ENCODE measurements at regions not wholly inside any gene's neighbourhood (a gene's known extent, or its start where the extent isn't known, plus 50 kb on each side); places are given as distances from the start of the nearest gene placed in this dataset.

GRCh38 chr18:7373441-7373840 is 142.6 kb downstream of the LRRC30 start:
- H3K9me3 ChIP-seq (ENCODE audit: control insufficient read depth, insufficient read depth, low read length) = peaks cover 3% of the 10 kb centered on the region; the same call in 1 of the 2 replicates
- H3K27ac ChIP-seq (ENCODE audit: low read depth, low read length) = no peak overlapping the region
- TF ChIP-seq, protein P1, sequence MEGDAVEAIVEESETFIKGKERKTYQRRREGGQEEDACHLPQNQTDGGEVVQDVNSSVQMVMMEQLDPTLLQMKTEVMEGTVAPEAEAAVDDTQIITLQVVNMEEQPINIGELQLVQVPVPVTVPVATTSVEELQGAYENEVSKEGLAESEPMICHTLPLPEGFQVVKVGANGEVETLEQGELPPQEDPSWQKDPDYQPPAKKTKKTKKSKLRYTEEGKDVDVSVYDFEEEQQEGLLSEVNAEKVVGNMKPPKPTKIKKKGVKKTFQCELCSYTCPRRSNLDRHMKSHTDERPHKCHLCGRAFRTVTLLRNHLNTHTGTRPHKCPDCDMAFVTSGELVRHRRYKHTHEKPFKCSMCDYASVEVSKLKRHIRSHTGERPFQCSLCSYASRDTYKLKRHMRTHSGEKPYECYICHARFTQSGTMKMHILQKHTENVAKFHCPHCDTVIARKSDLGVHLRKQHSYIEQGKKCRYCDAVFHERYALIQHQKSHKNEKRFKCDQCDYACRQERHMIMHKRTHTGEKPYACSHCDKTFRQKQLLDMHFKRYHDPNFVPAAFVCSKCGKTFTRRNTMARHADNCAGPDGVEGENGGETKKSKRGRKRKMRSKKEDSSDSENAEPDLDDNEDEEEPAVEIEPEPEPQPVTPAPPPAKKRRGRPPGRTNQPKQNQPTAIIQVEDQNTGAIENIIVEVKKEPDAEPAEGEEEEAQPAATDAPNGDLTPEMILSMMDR (IDR thresholded peaks at IDR 0.05; ENCODE audit: low read depth, low read length, poor library complexity, severe bottlenecking) = no peak
- no peak for TF ChIP-seq EZH2phosphoT487 (IDR thresholded peaks at IDR 0.05; ENCODE audit: borderline replicate concordance, low read length)
- no peaks in the 10 kb centered on the region for H3K79me2 ChIP-seq (ENCODE audit: control insufficient read depth, low read length)
- no peak overlapping the region for H3K4me3 ChIP-seq (ENCODE audit: low read length)
- no peak overlapping the region for H3K4me2 ChIP-seq (ENCODE audit: low read length)
- no peaks in the 10 kb centered on the region for H3K9me2 ChIP-seq (replicated peaks; ENCODE audit: control insufficient read depth, low read length)
- H4K20me1 ChIP-seq (ENCODE audit: control insufficient read depth, insufficient read depth, low read depth, low read length) = no peaks in the 10 kb centered on the region
- H3K27me3 ChIP-seq (ENCODE audit: control insufficient read depth, low read length) = no peaks in the 10 kb centered on the region
- no peaks in the 10 kb centered on the region for H3K4me1 ChIP-seq (ENCODE audit: control insufficient read depth, low read length)
- no peaks in the 10 kb centered on the region for H3K36me3 ChIP-seq (ENCODE audit: control insufficient read depth, low read length)
- no peaks in the 10 kb centered on the region for H3F3A ChIP-seq (ENCODE audit: control insufficient read depth, insufficient read depth)

DNA sequence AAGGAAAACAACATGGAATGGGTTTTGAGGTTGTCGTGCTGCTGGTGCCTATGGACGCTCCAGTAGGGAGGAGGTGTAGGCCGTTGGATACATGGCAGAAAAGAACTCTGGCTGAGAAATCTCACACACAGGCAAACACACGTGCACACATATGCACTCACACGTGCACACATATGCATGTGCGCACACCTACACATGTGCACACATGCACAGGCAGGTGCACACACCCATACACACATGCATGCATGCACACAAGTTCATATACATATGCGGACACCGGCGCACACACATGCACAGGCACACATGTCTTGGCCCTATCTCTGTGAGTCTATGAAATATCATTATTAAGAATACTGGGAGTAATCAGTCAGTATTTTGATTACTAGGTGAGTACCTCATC is 150.4 kb downstream of the LRRC30 start:
- Histone ChIP-seq H3K36me3 (ENCODE audit: control insufficient read depth, low read length) (no peaks in the 10 kb centered on the region), H4K20me1 (ENCODE audit: control insufficient read depth, insufficient read depth, low read depth, low read length) (no peaks in the 10 kb centered on the region), H3K79me2 (ENCODE audit: control insufficient read depth, low read length) (no peaks in the 10 kb centered on the region), H3K27ac (ENCODE audit: low read depth, low read length) (no peak overlapping the region), H3F3A (ENCODE audit: control insufficient read depth, insufficient read depth) (no peaks in the 10 kb centered on the region), H3K4me1 (ENCODE audit: control insufficient read depth, low read length) (no peaks in the 10 kb centered on the region), H3K4me2 (ENCODE audit: low read length) (no peak overlapping the region), H3K4me3 (ENCODE audit: low read length) (no peak overlapping the region), H3K27me3 (ENCODE audit: control insufficient read depth, low read length) (no peaks in the 10 kb centered on the region), H3K9me2 (replicated peaks; ENCODE audit: control insufficient read depth, low read length) (no peaks in the 10 kb centered on the region), H3K9me3 (ENCODE audit: control insufficient read depth, insufficient read depth, low read length) (no peaks in the 10 kb centered on the region)
- TF ChIP-seq, protein P1 (IDR thresholded peaks at IDR 0.05; ENCODE audit: low read depth, low read length, poor library complexity, severe bottlenecking) = no peak
- no peak for TF ChIP-seq EZH2phosphoT487 (IDR thresholded peaks at IDR 0.05; ENCODE audit: borderline replicate concordance, low read length)

GRCh38 chr18:7382328-7383001 is 151.6 kb downstream of the LRRC30 start:
- no peaks in the 10 kb centered on the region for H3K4me1 ChIP-seq (ENCODE audit: control insufficient read depth, low read length)
- no peak overlapping the region for H3K27ac ChIP-seq (ENCODE audit: low read depth, low read length)
- no peaks in the 10 kb centered on the region for H3K79me2 ChIP-seq (ENCODE audit: control insufficient read depth, low read length)
- no peaks in the 10 kb centered on the region for H3F3A ChIP-seq (ENCODE audit: control insufficient read depth, insufficient read depth)
- no peaks in the 10 kb centered on the region for H3K27me3 ChIP-seq (ENCODE audit: control insufficient read depth, low read length)
- no peaks in the 10 kb centered on the region for H4K20me1 ChIP-seq (ENCODE audit: control insufficient read depth, insufficient read depth, low read depth, low read length)
- H3K9me2 ChIP-seq (replicated peaks; ENCODE audit: control insufficient read depth, low read length) = no peaks in the 10 kb centered on the region
- H3K4me2 ChIP-seq (ENCODE audit: low read length) = no peak overlapping the region
- no peak overlapping the region for H3K4me3 ChIP-seq (ENCODE audit: low read length)
- no peaks in the 10 kb centered on the region for H3K36me3 ChIP-seq (ENCODE audit: control insufficient read depth, low read length)
- H3K9me3 ChIP-seq (ENCODE audit: control insufficient read depth, insufficient read depth, low read length) = no peaks in the 10 kb centered on the region
- TF ChIP-seq, protein P1 (IDR thresholded peaks at IDR 0.05; ENCODE audit: low read depth, low read length, poor library complexity, severe bottlenecking) = no peak
- TF ChIP-seq EZH2phosphoT487 (IDR thresholded peaks at IDR 0.05; ENCODE audit: borderline replicate concordance, low read length) = no peak
